Natural killer cell (primary cell): ENCODE measurements at regions not wholly inside any gene's neighbourhood (a gene's known extent, or its start where the extent isn't known, plus 50 kb on each side); places are given as distances from the start of the nearest gene placed in this dataset.

ENCODE experiments used
- ATAC-seq, 3 donors: fragments of 150-1000 bp in 2 of 3; fragments of 200-7000 bp in 1 of 3; cut with Tn5 transposase; 1 replicate in 1 of 3; 2 replicates in 2 of 3; pipeline ENCODE4 v1.10.0; 2021; ENCODE audit warnings: mild to moderate bottlenecking in 2 of 3, moderate library complexity in 2 of 3
- DNase-seq, 2 donors: peaks; one replicate each; pipeline versions ENCODE4 v3.0.0 to v3.0.0-alpha.2; 2013 to 2021; ENCODE audit warnings: mixed read lengths in 1 of 2
- H3K27ac ChIP-seq: one replicate; pipeline ENCODE4 v1.5.1; 2013; ENCODE audit warnings: mild to moderate bottlenecking, low read length
- H3K27me3 ChIP-seq: one replicate; pipeline ENCODE4 v1.6.1; 2013; ENCODE audit warnings: low read length; ENCODE audit not compliant: control insufficient read depth, insufficient read depth
- H3K36me3 ChIP-seq: one replicate; pipeline ENCODE4 v1.6.1; 2013; ENCODE audit warnings: low read length; ENCODE audit not compliant: control insufficient read depth, insufficient read depth
- H3K4me1 ChIP-seq: one replicate; pipeline ENCODE4 v1.6.1; 2013; ENCODE audit warnings: low read length; ENCODE audit not compliant: control insufficient read depth, insufficient read depth
- H3K4me3 ChIP-seq: one replicate; pipeline ENCODE4 v1.5.1; 2013; ENCODE audit warnings: low read length
- H3K9me3 ChIP-seq: one replicate; pipeline ENCODE4 v1.6.1; 2013; ENCODE audit warnings: low read length; ENCODE audit not compliant: control insufficient read depth, insufficient read depth
- H3K27ac Mint-ChIP-seq, 2 donors: one replicate each; pipeline ENCODE4 v1.8.0; 2022; ENCODE audit warnings: mild to moderate bottlenecking in 2 of 2, mixed read lengths in 2 of 2, moderate library complexity in 1 of 2
- H3K27me3 Mint-ChIP-seq, 2 donors: one replicate each; pipeline ENCODE4 v1.8.0; 2022; ENCODE audit warnings: low read depth in 2 of 2, mixed read lengths in 2 of 2
- H3K36me3 Mint-ChIP-seq: one replicate; pipeline ENCODE4 v1.8.0; 2022; ENCODE audit warnings: mixed read lengths
- H3K4me1 Mint-ChIP-seq, 2 donors: one replicate each; pipeline ENCODE4 v1.8.0; 2022; ENCODE audit warnings: mixed read lengths in 2 of 2
- H3K4me3 Mint-ChIP-seq: one replicate; pipeline ENCODE4 v1.8.0; 2022; ENCODE audit warnings: mild to moderate bottlenecking, moderate library complexity, mixed read lengths
- H3K9me3 Mint-ChIP-seq, 2 donors: one replicate each; pipeline ENCODE4 v1.8.0; 2022; ENCODE audit warnings: mixed read lengths in 2 of 2
- WGBS: methylation state at CpG from one replicate; pipeline ENCODE4 v1.1.7; 2013; ENCODE audit warnings: missing lambda C conversion rate; ENCODE audit not compliant: insufficient coverage; 5-methylcytosine and 5-hydroxymethylcytosine counted together
- intact Hi-C: fragments of 100-400 bp; cut with micrococcal nuclease; formaldehyde crosslinking; loops from one replicate; pipeline ENCODE4 v1.14.2; 2022
- TF ChIP-seq, protein P1 (sequence below): fragments of 200-600 bp; IDR thresholded peaks from one replicate; pipeline ENCODE4 v1.8.0; 2022; ENCODE audit warnings: antibody characterized with exemption

- H3K36me3 Mint-ChIP-seq = no peaks in the 10 kb centered on the region
- no peak overlapping the region for H3K4me3 Mint-ChIP-seq
- intact Hi-C loops = no loop called here
- no peak overlapping the region for H3K27ac ChIP-seq
- DNase-seq (no peak), ATAC-seq (no peak)
- no peaks in the 10 kb centered on the region for H3K36me3 ChIP-seq
- no peaks in the 10 kb centered on the region for H3K9me3 ChIP-seq
- H3K9me3 Mint-ChIP-seq = no peaks in the 10 kb centered on the region
- TF ChIP-seq, protein P1, sequence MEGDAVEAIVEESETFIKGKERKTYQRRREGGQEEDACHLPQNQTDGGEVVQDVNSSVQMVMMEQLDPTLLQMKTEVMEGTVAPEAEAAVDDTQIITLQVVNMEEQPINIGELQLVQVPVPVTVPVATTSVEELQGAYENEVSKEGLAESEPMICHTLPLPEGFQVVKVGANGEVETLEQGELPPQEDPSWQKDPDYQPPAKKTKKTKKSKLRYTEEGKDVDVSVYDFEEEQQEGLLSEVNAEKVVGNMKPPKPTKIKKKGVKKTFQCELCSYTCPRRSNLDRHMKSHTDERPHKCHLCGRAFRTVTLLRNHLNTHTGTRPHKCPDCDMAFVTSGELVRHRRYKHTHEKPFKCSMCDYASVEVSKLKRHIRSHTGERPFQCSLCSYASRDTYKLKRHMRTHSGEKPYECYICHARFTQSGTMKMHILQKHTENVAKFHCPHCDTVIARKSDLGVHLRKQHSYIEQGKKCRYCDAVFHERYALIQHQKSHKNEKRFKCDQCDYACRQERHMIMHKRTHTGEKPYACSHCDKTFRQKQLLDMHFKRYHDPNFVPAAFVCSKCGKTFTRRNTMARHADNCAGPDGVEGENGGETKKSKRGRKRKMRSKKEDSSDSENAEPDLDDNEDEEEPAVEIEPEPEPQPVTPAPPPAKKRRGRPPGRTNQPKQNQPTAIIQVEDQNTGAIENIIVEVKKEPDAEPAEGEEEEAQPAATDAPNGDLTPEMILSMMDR = no peak
- 63% methylated on average over 1 of the region's 1 CpG for WGBS
- no peak overlapping the region for H3K4me3 ChIP-seq
- H3K27ac Mint-ChIP-seq = no peak overlapping the region
- H3K27me3 Mint-ChIP-seq = peaks cover 22 to 46% of the 10 kb centered on the region in 2 donors
- no peaks in the 10 kb centered on the region for H3K4me1 ChIP-seq
- no peaks in the 10 kb centered on the region for H3K4me1 Mint-ChIP-seq
- no peaks in the 10 kb centered on the region for H3K27me3 ChIP-seq
Measured at GRCh38 chr1:8086055-8086454, 59.9 kb upstream of the ERRFI1 start.

GRCh38 chr1:8084913-8085312, 58.8 kb upstream of the ERRFI1 start:
- TF ChIP-seq, protein P1 = no peak
- H3K4me1 Mint-ChIP-seq = no peaks in the 10 kb centered on the region
- intact Hi-C loops = no loop called here
- H3K27me3 Mint-ChIP-seq = peaks cover 21 to 37% of the 10 kb centered on the region in 2 donors
- Histone ChIP-seq H3K4me3 (no peak overlapping the region), H3K27me3 (no peaks in the 10 kb centered on the region), H3K9me3 (no peaks in the 10 kb centered on the region), H3K36me3 (no peaks in the 10 kb centered on the region), H3K4me1 (no peaks in the 10 kb centered on the region), H3K27ac (no peak overlapping the region)
- no peak for ATAC-seq
- no peak overlapping the region for H3K27ac Mint-ChIP-seq
- H3K4me3 Mint-ChIP-seq = no peak overlapping the region
- 94% methylated on average over 5 of the region's 6 CpGs for WGBS
- H3K36me3 Mint-ChIP-seq = no peaks in the 10 kb centered on the region
- DNase-seq = no peak
- no peaks in the 10 kb centered on the region for H3K9me3 Mint-ChIP-seq

GRCh38 chr1:8083739-8084484, 57.8 kb upstream of the ERRFI1 start:
- no peaks in the 10 kb centered on the region for H3K4me1 Mint-ChIP-seq

More at GRCh38 chr1:8083739-8084484, 57.8 kb upstream of the ERRFI1 start:
- intact Hi-C loops = no loop called here
- DNase-seq (no peak), ATAC-seq (no peak)
- TF ChIP-seq, protein P1 = no peak
- peaks cover 20 to 32% of the 10 kb centered on the region in 2 donors for H3K27me3 Mint-ChIP-seq
- H3K9me3 ChIP-seq = no peaks in the 10 kb centered on the region
- no peaks in the 10 kb centered on the region for H3K9me3 Mint-ChIP-seq
- H3K4me3 ChIP-seq = no peak overlapping the region
- H3K27ac ChIP-seq = no peak overlapping the region
- no peaks in the 10 kb centered on the region for H3K36me3 ChIP-seq
- no peak overlapping the region for H3K27ac Mint-ChIP-seq
- no peak overlapping the region for H3K4me3 Mint-ChIP-seq
- 66% methylated on average over 9 of the region's 9 CpGs for WGBS
- no peaks in the 10 kb centered on the region for H3K4me1 ChIP-seq
- H3K36me3 Mint-ChIP-seq = no peaks in the 10 kb centered on the region
- H3K27me3 ChIP-seq = no peaks in the 10 kb centered on the region
